PFSK-1 (cell line): ENCODE measurements at regions not wholly inside any gene's neighbourhood (a gene's known extent, or its start where the extent isn't known, plus 50 kb on each side); places are given as distances from the start of the nearest gene placed in this dataset.

Source experiments
- FOXP2 ChIP-seq: optimal IDR thresholded peaks from 2 replicates; pipeline ENCODE3; 2011; ENCODE audit warnings: borderline replicate concordance, control low read depth, inconsistent platforms; ENCODE audit not compliant: insufficient read depth; ENCODE audit errors: extremely low read length, extremely low read depth
- POLR2AphosphoS5 ChIP-seq: IDR thresholded peaks from 2 replicates; pipeline ENCODE4 v1.6.1; 2012; ENCODE audit warnings: low read depth, mild to moderate bottlenecking, control low read depth, low read length, moderate library complexity
- REST ChIP-seq, 2 experiments: IDR thresholded peaks; 2 replicates each; pipeline versions ENCODE4 v1.6.1 to v1.8.0; 2011 to 2012; ENCODE audit warnings: low read depth in 2 of 2, low read length in 2 of 2, control low read depth in 1 of 2, inconsistent platforms in 1 of 2, mild to moderate bottlenecking in 1 of 2, moderate library complexity in 1 of 2; ENCODE audit not compliant: insufficient read depth in 1 of 2
- SIN3A ChIP-seq: IDR thresholded peaks from 2 replicates; pipeline ENCODE4 v1.6.1; 2012; ENCODE audit warnings: mild to moderate bottlenecking, low read length, moderate library complexity, borderline replicate concordance; ENCODE audit not compliant: insufficient read depth
- TAF1 ChIP-seq: IDR thresholded peaks from 2 replicates; pipeline ENCODE4 v1.6.1; 2012; ENCODE audit warnings: low read length, control low read depth, borderline replicate concordance; ENCODE audit not compliant: insufficient read depth

GRCh38 chr4:63379750-63380522, 1029.3 kb downstream of the TECRL start:
- TF ChIP-seq POLR2AphosphoS5 (no peak), REST (IDR thresholded peaks at IDR 0.05; ENCODE audit: insufficient read depth in 1 of 2, low read depth in 2 of 2, low read length in 2 of 2) (no peak), TAF1 (no peak), SIN3A (no peak), FOXP2 (no peak)
